ENCODE measurements at regions not wholly inside any gene's neighbourhood (a gene's known extent, or its start where the extent isn't known, plus 50 kb on each side); places are given as distances from the start of the nearest gene placed in this dataset.

- Histone ChIP-seq H3K27me3 (ENCODE audit: low read length) (no peaks in the 10 kb centered on the region), H3K79me2 (ENCODE audit: insufficient read depth, low read length) (no peaks in the 10 kb centered on the region), H3K9me3 (ENCODE audit: insufficient read depth, low read length) (no peaks in the 10 kb centered on the region), H2AFZ (ENCODE audit: low read depth, low read length, severe bottlenecking) (no peak overlapping the region), H3K9me2 (replicated peaks; ENCODE audit: insufficient read depth, low read length) (no peaks in the 10 kb centered on the region), H3K27ac (ENCODE audit: low read depth, low read length) (no peak overlapping the region), H3K4me2 (ENCODE audit: low read depth, low read length, poor library complexity, severe bottlenecking) (no peak overlapping the region), H3K36me3 (ENCODE audit: low read length) (no peaks in the 10 kb centered on the region), H3K4me3 (ENCODE audit: insufficient read depth, low read length, poor library complexity, severe bottlenecking) (no peak overlapping the region), H3F3A (ENCODE audit: insufficient read depth) (no peaks in the 10 kb centered on the region), H3K9ac (ENCODE audit: low read length) (no peak overlapping the region), H4K20me1 (ENCODE audit: low read depth, low read length) (no peaks in the 10 kb centered on the region)
- no peak for TF ChIP-seq CTCF (IDR thresholded peaks at IDR 0.05; ENCODE audit: insufficient read depth, low read length, poor library complexity, severe bottlenecking)
- TF ChIP-seq EZH2phosphoT487 (conservative IDR thresholded peaks at IDR 0.05; ENCODE audit: low read length): no peak
Measured at GRCh38 chr18:76167845-76168621, 327.0 kb downstream of the ZNF516 start.

- Histone ChIP-seq H3K27ac (ENCODE audit: low read depth, low read length) (no peak overlapping the region), H4K20me1 (ENCODE audit: low read depth, low read length) (no peaks in the 10 kb centered on the region), H3K79me2 (ENCODE audit: insufficient read depth, low read length) (no peaks in the 10 kb centered on the region), H3K4me2 (ENCODE audit: low read depth, low read length, poor library complexity, severe bottlenecking) (no peak overlapping the region), H3K9me3 (ENCODE audit: insufficient read depth, low read length) (no peaks in the 10 kb centered on the region), H3K27me3 (ENCODE audit: low read length) (no peaks in the 10 kb centered on the region), H3K9ac (ENCODE audit: low read length) (no peak overlapping the region), H3F3A (ENCODE audit: insufficient read depth) (no peaks in the 10 kb centered on the region), H3K4me3 (ENCODE audit: insufficient read depth, low read length, poor library complexity, severe bottlenecking) (no peak overlapping the region), H3K9me2 (replicated peaks; ENCODE audit: insufficient read depth, low read length) (no peaks in the 10 kb centered on the region), H3K36me3 (ENCODE audit: low read length) (no peaks in the 10 kb centered on the region), H2AFZ (ENCODE audit: low read depth, low read length, severe bottlenecking) (no peak overlapping the region)
- TF ChIP-seq EZH2phosphoT487 (conservative IDR thresholded peaks at IDR 0.05; ENCODE audit: low read length) (no peak), CTCF (IDR thresholded peaks at IDR 0.05; ENCODE audit: insufficient read depth, low read length, poor library complexity, severe bottlenecking) (no peak)
Measured at GRCh38 chr18:76167410-76167809, 327.6 kb downstream of the ZNF516 start.

DNA sequence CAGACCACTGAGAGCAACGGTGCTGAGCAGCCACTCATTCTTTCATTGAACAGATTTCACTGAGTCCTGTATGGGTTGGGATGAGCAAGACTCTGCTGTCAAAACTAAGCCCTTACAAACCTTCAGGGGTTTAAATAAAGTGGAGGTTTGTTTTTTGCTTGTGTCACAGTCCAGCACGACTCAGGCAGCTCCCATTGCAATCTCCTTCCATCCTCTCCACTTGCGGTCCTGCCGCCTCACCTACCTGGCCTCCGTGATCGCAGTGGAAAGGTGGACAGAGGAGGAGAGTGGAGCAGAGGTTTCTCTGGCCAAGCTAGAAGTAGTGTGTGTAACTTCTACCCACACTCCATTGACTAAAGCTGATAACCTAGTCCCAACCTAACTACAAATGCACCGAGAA lies 332.2 kb downstream of the ZNF516 start:
- Histone ChIP-seq H3K4me3 (ENCODE audit: insufficient read depth, low read length, poor library complexity, severe bottlenecking) (no peak overlapping the region), H2AFZ (ENCODE audit: low read depth, low read length, severe bottlenecking) (no peak overlapping the region), H3K36me3 (ENCODE audit: low read length) (no peaks in the 10 kb centered on the region), H3K9ac (ENCODE audit: low read length) (no peak overlapping the region), H3K9me3 (ENCODE audit: insufficient read depth, low read length) (no peaks in the 10 kb centered on the region), H3K9me2 (replicated peaks; ENCODE audit: insufficient read depth, low read length) (no peaks in the 10 kb centered on the region), H4K20me1 (ENCODE audit: low read depth, low read length) (no peaks in the 10 kb centered on the region), H3K27me3 (ENCODE audit: low read length) (no peaks in the 10 kb centered on the region), H3K4me2 (ENCODE audit: low read depth, low read length, poor library complexity, severe bottlenecking) (no peak overlapping the region), H3F3A (ENCODE audit: insufficient read depth) (no peaks in the 10 kb centered on the region), H3K79me2 (ENCODE audit: insufficient read depth, low read length) (no peaks in the 10 kb centered on the region), H3K27ac (ENCODE audit: low read depth, low read length) (no peak overlapping the region)
- TF ChIP-seq CTCF (IDR thresholded peaks at IDR 0.05; ENCODE audit: insufficient read depth, low read length, poor library complexity, severe bottlenecking) (no peak), EZH2phosphoT487 (conservative IDR thresholded peaks at IDR 0.05; ENCODE audit: low read length) (no peak)
